ENCODE measurements at regions not wholly inside any gene's neighbourhood (a gene's known extent, or its start where the extent isn't known, plus 50 kb on each side); places are given as distances from the start of the nearest gene placed in this dataset.

- FAIRE-seq (no peak), DNase-seq (ENCODE audit: low read depth in 1 of 2, low spot score in 2 of 2) (no peak)
- H4K91ac ChIP-seq (replicated peaks; ENCODE audit: insufficient read length, low read length), result no peak overlapping the region
- TF ChIP-seq TEAD4 (IDR thresholded peaks at IDR 0.05; ENCODE audit: low read depth, low read length) (no peak), MAX (IDR thresholded peaks at IDR 0.05) (no peak), CHD2 (IDR thresholded peaks at IDR 0.05; ENCODE audit: low read length) (no peak), TCF12 (IDR thresholded peaks at IDR 0.05; ENCODE audit: low read depth, low read length) (no peak), RXRA (IDR thresholded peaks at IDR 0.05; ENCODE audit: insufficient read depth, low read depth, low read length) (no peak), RFX5 (IDR thresholded peaks at IDR 0.05; ENCODE audit: borderline replicate concordance, low read depth, low read length) (no peak), RBBP5 (IDR thresholded peaks at IDR 0.05; ENCODE audit: borderline replicate concordance, low read depth, low read length) (no peak), SIRT6 (IDR thresholded peaks at IDR 0.05; ENCODE audit: low read length) (no peak), GABPA (IDR thresholded peaks at IDR 0.05; ENCODE audit: borderline replicate concordance, insufficient read depth, low read length) (no peak), ATF3 (IDR thresholded peaks at IDR 0.05; ENCODE audit: insufficient read depth, low read depth, low read length) (no peak), POU5F1 (IDR thresholded peaks at IDR 0.05; ENCODE audit: low read depth, low read length) (no peak), ASH2L (IDR thresholded peaks at IDR 0.05; ENCODE audit: low read length) (no peak), SIN3A (conservative IDR thresholded peaks at IDR 0.05 in 1 of 2, IDR thresholded peaks at IDR 0.05 in 1 of 2; ENCODE audit: low read depth in 1 of 2, low read length in 2 of 2) (no peak)
- H3K4me2 ChIP-seq (ENCODE audit: insufficient read depth in 1 of 2, low read depth in 2 of 2, low read length in 2 of 2), result no peak overlapping the region
- no peak overlapping the region for H2BK5ac ChIP-seq (ENCODE audit: low read depth, low read length)
- H3K18ac ChIP-seq (ENCODE audit: extremely low read depth, low read length), result no peak overlapping the region
- no peaks in the 10 kb centered on the region for H3K79me2 ChIP-seq (ENCODE audit: control insufficient read depth in 1 of 2, insufficient read depth in 2 of 2, low read length in 2 of 2)
- POLR2A ChIA-PET (ENCODE audit: partially characterized antibody), result no interaction called here
- H4K20me1 ChIP-seq (replicated peaks in 1 of 2; ENCODE audit: control insufficient read depth in 1 of 2, insufficient read depth in 2 of 2, low read length in 2 of 2), result no peaks in the 10 kb centered on the region
- H3K4me1 ChIP-seq (replicated peaks in 1 of 4; ENCODE audit: control insufficient read depth in 3 of 4, insufficient read depth in 4 of 4, low read length in 3 of 4), result no peaks in the 10 kb centered on the region
- H3K23ac ChIP-seq (ENCODE audit: insufficient read length), result no peak overlapping the region
- CTCF ChIA-PET (ENCODE audit: partially characterized antibody), result no interaction called here
- no peak overlapping the region for H2BK15ac ChIP-seq (ENCODE audit: low read length)
- no peaks in the 10 kb centered on the region for H3K9me3 ChIP-seq (ENCODE audit: insufficient read depth in 2 of 2, low read depth in 1 of 2, low read length in 1 of 2)
- H4K8ac ChIP-seq (ENCODE audit: extremely low read depth, insufficient read depth, low read length), result no peak overlapping the region
- no peaks in the 10 kb centered on the region for H3K23me2 ChIP-seq (ENCODE audit: low read depth, low read length)
- H3K27ac ChIP-seq (ENCODE audit: low read depth, low read length), result no peak overlapping the region
- H2BK12ac ChIP-seq (ENCODE audit: low read depth, low read length), result no peak overlapping the region
- H2AFZ ChIP-seq (ENCODE audit: low read length), result no peak overlapping the region
- no peak overlapping the region for H3K4ac ChIP-seq (replicated peaks; ENCODE audit: insufficient read length, low read depth, low read length)
- WGBS, 2 experiments (ENCODE audit: extremely low coverage in 1 of 2, insufficient coverage in 1 of 2, insufficient read length in 1 of 2, insufficient replicate concordance in 2 of 2, low coverage in 1 of 2, low lambda C conversion rate in 2 of 2, missing lambda C conversion rate in 1 of 2), result 86% methylated on average over 3 of the region's 3 CpGs; no CpG with 5 or more reads in 1 of the 2 experiments
- no peak overlapping the region for H2AK5ac ChIP-seq (ENCODE audit: low read depth, low read length)
- no peak overlapping the region for H3K14ac ChIP-seq (ENCODE audit: insufficient read length)
- H2BK120ac ChIP-seq (replicated peaks; ENCODE audit: low read depth, low read length), result no peak overlapping the region
- H4K5ac ChIP-seq (ENCODE audit: insufficient read length, low read depth, low read length), result no peak overlapping the region
- H3K9ac ChIP-seq (replicated peaks in 1 of 4; ENCODE audit: extremely low read depth in 1 of 4, low read depth in 3 of 4, low read length in 3 of 4), result no peak overlapping the region
- no peaks in the 10 kb centered on the region for H3K27me3 ChIP-seq (replicated peaks in 1 of 4; ENCODE audit: control insufficient read depth in 3 of 4, extremely low read depth in 1 of 4, insufficient read depth in 3 of 4, low read length in 3 of 4)
- no peak overlapping the region for H3K56ac ChIP-seq (replicated peaks; ENCODE audit: insufficient read length, low read depth, low read length)
- no peak overlapping the region for H3K4me3 ChIP-seq (ENCODE audit: extremely low read depth in 1 of 4, insufficient read depth in 2 of 4, low read depth in 3 of 4, low read length in 4 of 4)
- H2BK20ac ChIP-seq (ENCODE audit: low read length), result no peak overlapping the region
- H3K79me1 ChIP-seq (ENCODE audit: low read depth, low read length), result no peaks in the 10 kb centered on the region
- H3K36me3 ChIP-seq (ENCODE audit: control insufficient read depth in 2 of 4, insufficient read depth in 4 of 4, low read length in 3 of 4), result no peaks in the 10 kb centered on the region
Observed at GRCh38 chr18:51300912-51301311, 103.4 kb upstream of the MEX3C start.
